Duodenal mucosa (tissue), 2 donors: ENCODE measurements at regions not wholly inside any gene's neighbourhood (a gene's known extent, or its start where the extent isn't known, plus 50 kb on each side); places are given as distances from the start of the nearest gene placed in this dataset.

Source experiments
- H3K27ac ChIP-seq: one replicate; pipeline ENCODE4 v1.7.0; 2013; ENCODE audit warnings: low read depth, low read length
- H3K27me3 ChIP-seq, 2 donors: one replicate each; pipeline ENCODE4 v1.7.0; 2013; ENCODE audit warnings: low read length in 2 of 2, control low read depth in 1 of 2; ENCODE audit not compliant: insufficient read depth in 2 of 2, control insufficient read depth in 1 of 2
- H3K36me3 ChIP-seq, 2 donors: one replicate each; pipeline ENCODE4 v1.7.0; 2013; ENCODE audit warnings: low read length in 2 of 2, control low read depth in 1 of 2; ENCODE audit not compliant: insufficient read depth in 2 of 2, control insufficient read depth in 1 of 2
- H3K4me1 ChIP-seq, 2 donors: one replicate each; pipeline ENCODE4 v1.7.0; 2013; ENCODE audit warnings: low read length in 2 of 2, control low read depth in 1 of 2; ENCODE audit not compliant: insufficient read depth in 2 of 2, control insufficient read depth in 1 of 2
- H3K4me3 ChIP-seq, 2 donors: one replicate each; pipeline ENCODE4 v1.7.0; 2013; ENCODE audit warnings: low read length in 2 of 2, low read depth in 1 of 2
- H3K9ac ChIP-seq, 2 donors: one replicate each; pipeline ENCODE4 v1.7.0; 2013; ENCODE audit warnings: low read length in 2 of 2, low read depth in 1 of 2
- H3K9me3 ChIP-seq, 2 donors: one replicate each; pipeline ENCODE4 v1.7.0; 2013; ENCODE audit warnings: low read length in 2 of 2, control low read depth in 1 of 2; ENCODE audit not compliant: control insufficient read depth in 1 of 2

GRCh38 chr2:184463102-184463865 lies 135.0 kb upstream of the ZNF804A start:
- Histone ChIP-seq H3K36me3 (no peaks in the 10 kb centered on the region), H3K9me3 (peaks cover 0 to 2% of the 10 kb centered on the region in 2 donors), H3K4me3 (peak overlapping the region; percentile 6 to 48), H3K9ac (no peak overlapping the region), H3K27ac (no peak overlapping the region), H3K4me1 (peaks cover 0 to 3% of the 10 kb centered on the region in 2 donors), H3K27me3 (no peaks in the 10 kb centered on the region)

GRCh38 chr2:184463866-184464248 lies 134.5 kb upstream of the ZNF804A start:
- Histone ChIP-seq H3K36me3 (no peaks in the 10 kb centered on the region), H3K4me3 (no peak overlapping the region), H3K27ac (no peak overlapping the region), H3K9me3 (peaks cover 0 to 2% of the 10 kb centered on the region in 2 donors), H3K27me3 (no peaks in the 10 kb centered on the region), H3K9ac (no peak overlapping the region), H3K4me1 (peaks cover 0 to 3% of the 10 kb centered on the region in 2 donors)

- Histone ChIP-seq H3K36me3 (no peaks in the 10 kb centered on the region), H3K27me3 (no peaks in the 10 kb centered on the region), H3K9ac (no peak overlapping the region), H3K9me3 (no peaks in the 10 kb centered on the region), H3K4me1 (peaks cover 0 to 3% of the 10 kb centered on the region in 2 donors), H3K27ac (no peak overlapping the region), H3K4me3 (no peak overlapping the region)
These were observed 129.5 kb upstream of the ZNF804A start for GRCh38 chr2:184468826-184469225.

- no peaks in the 10 kb centered on the region for H3K36me3 ChIP-seq
These were observed 125.8 kb upstream of the ZNF804A start for GRCh38 chr2:184472481-184472880.

GRCh38 chr2:184481865-184482264 lies 116.5 kb upstream of the ZNF804A start:
- Histone ChIP-seq H3K4me1 (no peaks in the 10 kb centered on the region), H3K9ac (no peak overlapping the region), H3K4me3 (no peak overlapping the region), H3K27me3 (no peaks in the 10 kb centered on the region), H3K36me3 (no peaks in the 10 kb centered on the region), H3K27ac (no peak overlapping the region), H3K9me3 (no peaks in the 10 kb centered on the region)

More at GRCh38 chr2:184472481-184472880, 125.8 kb upstream of the ZNF804A start:
- H3K4me3 ChIP-seq, result no peak overlapping the region
- H3K9me3 ChIP-seq, result no peaks in the 10 kb centered on the region
- H3K27ac ChIP-seq, result no peak overlapping the region
- no peaks in the 10 kb centered on the region for H3K4me1 ChIP-seq
- no peaks in the 10 kb centered on the region for H3K27me3 ChIP-seq
- H3K9ac ChIP-seq, result no peak overlapping the region

- H3K27ac ChIP-seq, result no peak overlapping the region
- no peaks in the 10 kb centered on the region for H3K9me3 ChIP-seq
- H3K36me3 ChIP-seq, result no peaks in the 10 kb centered on the region
- H3K27me3 ChIP-seq, result no peaks in the 10 kb centered on the region
- no peak overlapping the region for H3K9ac ChIP-seq
- no peak overlapping the region for H3K4me3 ChIP-seq
- H3K4me1 ChIP-seq, result no peaks in the 10 kb centered on the region
These were observed 99.4 kb upstream of the ZNF804A start for GRCh38 chr2:184498936-184499335.

- no peaks in the 10 kb centered on the region for H3K4me1 ChIP-seq
- no peak overlapping the region for H3K9ac ChIP-seq
- no peak overlapping the region for H3K4me3 ChIP-seq
- no peaks in the 10 kb centered on the region for H3K36me3 ChIP-seq
- H3K9me3 ChIP-seq, result no peaks in the 10 kb centered on the region
- H3K27ac ChIP-seq, result no peak overlapping the region
- no peaks in the 10 kb centered on the region for H3K27me3 ChIP-seq
These were observed 94.1 kb upstream of the ZNF804A start for GRCh38 chr2:184504252-184504651.

- Histone ChIP-seq H3K4me1 (no peaks in the 10 kb centered on the region), H3K9ac (no peak overlapping the region), H3K36me3 (no peaks in the 10 kb centered on the region), H3K27me3 (no peaks in the 10 kb centered on the region), H3K27ac (no peak overlapping the region), H3K4me3 (no peak overlapping the region), H3K9me3 (peaks cover 0 to 4% of the 10 kb centered on the region in 2 donors)
These were observed 91.1 kb upstream of the ZNF804A start for GRCh38 chr2:184507254-184507653.

GRCh38 chr2:184517402-184517801 lies 80.9 kb upstream of the ZNF804A start:
- Histone ChIP-seq H3K27me3 (no peaks in the 10 kb centered on the region), H3K9ac (no peak overlapping the region), H3K27ac (no peak overlapping the region), H3K4me1 (no peaks in the 10 kb centered on the region), H3K36me3 (no peaks in the 10 kb centered on the region), H3K4me3 (no peak overlapping the region), H3K9me3 (no peaks in the 10 kb centered on the region)

GRCh38 chr2:184520441-184520840 lies 77.9 kb upstream of the ZNF804A start:
- H3K4me3 ChIP-seq, result no peak overlapping the region
- no peak overlapping the region for H3K9ac ChIP-seq
- peaks cover 0 to 3% of the 10 kb centered on the region in 2 donors for H3K9me3 ChIP-seq
- no peak overlapping the region for H3K27ac ChIP-seq
- H3K36me3 ChIP-seq, result no peaks in the 10 kb centered on the region
- no peaks in the 10 kb centered on the region for H3K4me1 ChIP-seq
- H3K27me3 ChIP-seq, result no peaks in the 10 kb centered on the region
